HG03097 (cell line): ENCODE measurements at regions not wholly inside any gene's neighbourhood (a gene's known extent, or its start where the extent isn't known, plus 50 kb on each side); places are given as distances from the start of the nearest gene placed in this dataset.

ENCODE experiments used
- ATAC-seq: cut with Tn5 transposase; IDR thresholded peaks from one replicate; pipeline ENCODE4 v1.9.1; 2021; ENCODE audit not compliant: unreplicated experiment, low FRiP score

DNA sequence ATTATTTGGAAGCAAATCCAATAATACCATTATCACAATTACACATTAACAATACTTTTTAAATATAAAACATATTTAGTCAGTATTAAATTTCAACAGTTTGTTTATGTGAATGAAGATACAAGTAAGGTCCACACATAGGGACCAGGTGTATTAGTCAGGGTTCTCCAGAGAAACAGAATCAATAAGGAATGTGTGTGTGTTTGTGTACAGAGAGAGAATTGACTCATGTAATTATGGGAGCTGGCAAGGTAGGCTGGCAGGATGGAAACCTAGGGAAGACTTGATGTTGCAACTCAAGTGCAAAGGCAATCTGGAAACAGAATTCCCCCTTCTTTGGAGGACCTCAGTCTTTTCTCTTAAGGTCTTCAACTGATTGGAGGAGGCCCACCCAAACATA is 123.2 kb upstream of the OTX2 start:
- no peak for ATAC-seq

DNA sequence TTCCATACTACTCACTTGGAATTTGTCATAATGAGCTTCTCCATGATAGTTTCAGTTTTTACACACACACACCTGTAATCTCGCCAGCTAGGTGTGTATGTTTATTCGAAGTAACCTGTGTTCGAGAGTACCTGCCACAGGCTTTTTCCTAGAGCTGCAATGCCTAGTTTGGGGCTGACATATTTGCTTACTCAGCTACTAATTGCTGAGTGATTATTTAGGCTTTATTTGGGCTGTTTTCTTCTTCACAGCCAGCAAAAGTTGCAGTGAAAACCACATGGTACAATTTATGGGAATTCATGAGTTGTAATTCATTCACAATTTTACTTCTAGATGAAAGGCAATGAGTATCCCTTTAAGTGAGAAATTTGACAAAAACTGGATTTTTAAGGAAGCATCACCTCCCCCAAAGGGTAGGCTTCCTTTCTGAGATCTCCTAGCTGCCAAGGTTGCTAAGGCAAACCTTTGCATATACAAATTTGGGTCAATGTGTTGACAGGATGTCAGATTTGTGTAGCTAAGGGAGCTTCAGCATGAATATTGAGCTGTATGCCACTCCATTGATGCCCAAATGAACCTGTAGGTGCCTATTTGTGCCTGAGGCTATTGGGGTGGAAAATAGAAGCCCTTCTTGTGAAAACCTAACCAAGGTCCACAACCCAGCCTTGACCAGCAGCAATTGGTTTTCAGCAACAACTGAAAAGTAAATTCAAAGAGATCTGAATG is 108.7 kb upstream of the OTX2 start:
- no peak for ATAC-seq

DNA sequence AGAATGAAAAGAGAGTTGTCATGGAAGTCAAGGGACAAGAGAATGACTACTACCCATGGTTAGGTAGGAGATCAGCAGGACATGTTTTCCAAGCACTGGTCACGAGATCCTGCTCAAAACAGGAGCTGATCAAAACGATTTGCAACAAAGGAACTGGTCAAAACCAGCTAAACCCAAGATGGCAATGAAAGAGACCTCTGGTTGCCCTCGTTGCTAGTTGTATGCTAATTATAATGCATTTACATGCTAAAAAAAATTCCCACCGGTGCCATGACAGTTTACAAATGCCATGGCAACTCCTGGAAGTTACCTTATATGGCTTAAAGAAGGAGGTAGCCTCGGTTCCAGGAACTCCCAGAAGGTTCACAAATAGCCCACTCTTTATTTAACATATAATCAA is 95.0 kb upstream of the OTX2 start:
- no peak for ATAC-seq

DNA sequence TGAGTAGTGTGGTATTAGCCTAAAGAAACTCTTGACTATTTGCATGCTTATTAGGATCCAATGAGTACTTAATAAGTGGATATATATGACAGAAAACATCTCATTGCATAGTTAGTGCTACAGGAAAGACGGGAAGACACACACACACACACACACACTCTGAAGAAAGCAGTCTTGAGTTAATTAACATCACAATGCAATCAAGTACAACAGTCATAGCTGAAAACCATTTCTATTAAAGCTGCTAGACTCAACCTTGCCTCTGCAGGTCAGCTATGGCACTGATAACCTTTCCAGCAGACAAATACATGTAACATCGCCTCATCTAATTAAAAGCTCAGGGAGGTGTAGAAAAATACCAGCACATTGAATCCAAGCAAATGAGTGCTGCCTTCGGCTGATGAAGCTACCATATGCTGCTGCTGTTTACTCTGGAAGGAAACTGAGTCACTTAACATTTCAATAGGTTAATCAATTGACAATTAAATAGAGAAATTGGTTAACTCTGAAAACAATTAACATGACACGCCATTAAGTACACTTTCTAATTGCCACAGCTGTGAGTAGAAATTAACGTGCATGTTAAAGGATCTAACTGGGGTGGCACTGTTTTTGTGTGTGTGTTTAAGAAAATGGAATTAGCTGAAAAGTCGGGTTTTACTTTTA is 93.2 kb upstream of the OTX2 start:
- ATAC-seq = no peak

DNA sequence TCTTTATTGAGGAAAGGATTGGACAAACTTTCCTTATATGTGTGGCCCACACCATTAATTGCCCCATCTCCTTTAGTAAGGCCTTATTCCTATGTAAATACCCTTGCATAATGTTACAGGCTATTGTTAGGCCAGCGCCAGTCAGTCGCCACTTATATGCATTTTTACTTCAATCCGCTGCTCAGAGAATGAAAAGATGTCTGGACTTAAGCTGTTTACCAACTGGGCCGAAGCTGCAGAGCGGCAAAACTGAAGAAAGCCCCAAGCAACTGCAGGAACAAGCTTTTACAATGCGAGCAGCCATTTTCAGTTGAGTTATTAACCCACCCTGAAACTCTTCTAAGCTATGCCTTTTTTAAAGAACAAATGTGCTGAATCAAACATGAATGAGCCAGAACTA is 92.1 kb upstream of the OTX2 start:
- ATAC-seq = no peak

DNA sequence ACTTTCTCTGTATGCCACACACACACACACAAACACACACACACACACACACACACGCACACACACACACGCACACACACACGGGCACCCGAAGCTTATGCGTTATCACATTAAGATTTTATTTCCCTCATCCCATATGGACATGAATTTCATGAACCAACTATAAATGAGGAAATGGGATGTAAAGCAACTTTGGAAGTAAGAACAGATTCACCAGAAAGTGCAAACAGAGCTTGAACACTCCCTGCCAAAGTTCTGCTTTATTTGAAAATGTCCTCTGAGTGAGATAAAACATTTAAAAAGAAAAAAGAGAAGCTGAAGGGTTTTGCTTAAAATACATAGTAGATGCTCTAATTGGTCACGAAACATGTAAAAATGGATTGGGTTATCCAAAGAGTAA is 90.4 kb upstream of the OTX2 start:
- no peak for ATAC-seq

DNA sequence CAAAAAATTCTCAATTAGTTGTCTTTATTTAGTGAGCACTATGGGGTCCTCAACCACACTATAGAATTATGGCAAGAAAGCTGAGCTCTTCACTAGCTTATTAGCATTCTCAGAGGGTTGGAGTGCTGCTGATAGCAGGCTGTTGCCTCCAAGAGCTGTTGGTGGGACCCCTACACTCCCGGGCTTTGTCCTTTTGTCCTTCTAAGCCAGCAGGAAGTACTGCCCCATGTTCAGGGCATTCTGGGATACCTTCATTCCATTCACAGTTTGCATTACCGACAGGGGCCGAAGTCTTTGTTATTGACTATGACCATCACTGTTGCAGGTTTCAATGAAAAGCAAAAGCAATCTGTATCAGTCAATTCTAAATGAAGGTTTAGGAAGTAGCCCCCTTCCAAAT is 89.5 kb upstream of the OTX2 start:
- ATAC-seq = no peak

DNA sequence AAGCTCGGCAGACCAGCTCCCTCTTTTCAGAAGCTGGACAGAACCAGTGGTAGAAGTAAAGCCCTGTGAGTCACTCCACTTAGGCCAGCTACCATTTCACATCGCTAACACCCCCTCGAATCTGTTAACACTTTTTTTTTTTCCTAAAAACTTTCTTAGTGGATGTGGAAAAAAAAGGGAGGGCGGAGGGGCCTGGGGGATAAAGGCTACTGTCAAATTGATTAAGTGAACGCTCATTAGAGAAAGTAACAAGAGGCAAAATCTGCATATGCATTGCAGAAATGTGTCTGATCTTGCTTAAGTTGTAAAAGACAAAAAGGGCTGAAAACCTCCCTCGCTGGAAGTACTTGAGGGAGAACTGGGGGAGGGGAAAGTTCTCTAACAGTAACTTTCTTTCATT is 86.6 kb upstream of the OTX2 start:
- ATAC-seq = no peak

DNA sequence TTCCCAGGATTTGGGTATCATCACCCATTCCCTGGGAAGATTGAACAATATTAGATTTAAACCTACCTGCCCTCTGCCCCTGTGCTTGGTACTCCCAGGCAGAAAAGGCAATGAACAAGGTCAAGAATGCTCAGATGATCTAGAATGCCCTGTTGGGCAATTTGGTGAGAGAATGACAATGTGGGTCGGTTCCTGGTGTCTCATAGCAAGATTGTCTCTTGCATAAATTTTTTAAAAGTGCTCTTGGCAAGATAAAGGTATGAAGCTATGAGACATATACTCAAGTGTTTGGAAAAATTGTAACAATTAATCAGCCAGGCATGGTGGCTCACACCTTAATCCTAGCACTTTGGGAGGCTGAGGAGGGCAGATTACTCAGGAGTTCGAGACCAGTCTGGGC is 86.0 kb upstream of the OTX2 start:
- ATAC-seq = no peak

DNA sequence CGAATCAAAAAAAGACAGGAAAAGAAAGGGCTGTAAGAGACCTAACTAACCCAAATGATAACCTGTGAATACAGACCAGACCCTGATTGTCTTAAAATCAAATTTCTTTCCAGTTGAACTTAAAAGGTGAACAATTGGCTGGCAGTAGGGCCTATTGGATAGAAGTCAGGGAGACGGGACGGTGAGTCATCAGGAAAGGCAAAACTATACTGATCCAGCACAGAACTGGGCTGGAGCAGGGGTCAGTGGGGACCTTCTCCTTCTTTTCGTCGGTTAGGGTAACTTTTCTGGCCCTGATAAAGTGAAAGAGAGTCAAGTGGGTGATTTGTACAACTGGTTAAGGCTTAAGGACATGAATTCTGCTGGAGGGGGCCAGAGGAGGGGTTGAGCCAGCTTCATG is 84.9 kb upstream of the OTX2 start:
- ATAC-seq = no peak

DNA sequence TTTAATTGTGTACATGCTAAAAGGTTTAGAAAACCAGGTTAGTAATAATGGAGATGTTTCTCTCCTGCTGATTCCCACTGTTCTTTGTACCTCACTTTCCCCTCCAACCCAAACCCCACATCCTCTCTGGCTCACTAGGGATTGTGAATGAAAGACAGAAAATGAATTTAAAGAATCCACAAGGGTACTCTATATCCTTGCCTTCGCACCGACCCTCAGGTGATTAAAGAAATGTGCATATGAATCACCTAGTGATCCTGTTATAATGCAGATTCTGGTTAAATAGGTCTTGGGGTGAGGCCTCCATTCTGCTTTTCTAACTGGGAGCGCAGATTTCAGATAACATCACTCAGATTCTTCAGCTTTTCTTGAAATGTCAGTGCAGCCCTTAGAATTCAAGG is 84.3 kb upstream of the OTX2 start:
- no peak for ATAC-seq

DNA sequence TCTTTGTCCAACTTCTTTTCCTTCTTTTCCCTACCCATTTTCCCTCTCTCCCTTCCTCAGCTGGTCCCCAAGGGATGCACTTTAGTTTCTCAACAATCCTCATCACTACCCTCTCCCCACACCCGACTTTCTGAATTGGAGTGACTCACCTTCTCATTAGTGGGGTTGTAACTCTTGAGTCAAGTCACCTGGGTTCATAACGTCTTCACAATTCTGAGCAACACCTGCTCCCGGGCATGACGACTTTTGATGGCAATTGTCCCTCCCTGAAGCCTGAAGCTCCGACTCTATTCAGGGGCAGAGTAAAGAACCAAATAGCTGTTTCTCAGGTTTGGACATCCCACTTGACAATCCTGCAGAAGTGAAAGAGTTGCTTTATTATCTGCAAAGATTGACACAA is 82.7 kb upstream of the OTX2 start:
- no peak for ATAC-seq

DNA sequence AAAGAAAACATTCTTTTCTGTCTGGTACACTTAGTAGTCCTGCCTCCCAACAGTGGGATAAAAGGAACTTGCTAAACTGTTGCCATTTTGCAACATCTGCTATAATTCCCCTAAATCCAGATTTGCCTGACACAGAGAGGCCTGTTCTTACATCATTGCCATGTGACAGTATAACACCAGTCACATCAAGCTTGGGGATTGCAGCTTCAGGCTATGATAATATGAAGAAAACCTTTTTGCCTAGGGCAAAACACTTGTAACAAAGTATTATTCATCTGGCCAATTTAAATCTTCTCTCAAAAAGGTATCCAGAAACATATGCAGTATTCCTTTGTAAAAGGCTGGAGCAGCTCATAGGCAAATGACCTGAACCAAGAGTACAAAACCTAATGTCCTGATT is 80.9 kb upstream of the OTX2 start:
- no peak for ATAC-seq

DNA sequence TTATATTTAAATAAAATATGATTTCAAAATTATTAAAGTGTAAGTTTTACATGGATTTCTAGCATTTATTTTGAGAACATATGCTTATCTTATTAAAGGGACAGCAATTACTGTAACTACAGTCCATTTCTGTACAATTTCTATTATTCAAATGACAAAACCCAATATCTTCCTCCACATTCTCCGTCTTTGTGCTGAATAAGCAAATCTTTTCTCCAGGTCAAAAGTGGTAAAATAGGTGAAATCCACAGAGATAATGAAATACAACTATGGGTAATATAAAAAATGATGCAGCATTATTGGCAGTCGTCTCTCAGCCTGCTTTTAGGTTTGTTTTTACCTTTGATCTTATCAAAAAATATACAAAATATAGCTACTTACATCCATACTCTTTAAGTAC is 79.4 kb upstream of the OTX2 start:
- ATAC-seq = no peak

DNA sequence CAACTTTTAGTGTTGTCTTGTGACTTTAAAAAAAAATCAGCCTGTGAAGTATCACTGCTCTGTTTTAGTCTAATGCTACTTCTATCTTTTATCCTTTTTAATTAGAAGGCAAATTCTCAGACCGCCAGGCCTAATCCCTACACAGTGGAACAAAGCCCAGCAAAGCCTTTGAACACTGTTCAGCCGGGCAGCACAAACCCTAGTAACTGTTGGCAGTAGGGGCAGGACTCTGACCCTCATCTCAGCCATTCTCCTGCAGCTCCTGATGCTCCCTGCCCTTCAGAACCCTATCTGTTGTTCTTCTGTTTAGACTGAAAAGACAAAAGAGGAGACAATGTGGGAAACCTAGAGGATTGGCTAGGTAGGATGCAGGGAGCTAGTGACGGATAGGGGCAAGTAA is 78.0 kb upstream of the OTX2 start:
- ATAC-seq = no peak

DNA sequence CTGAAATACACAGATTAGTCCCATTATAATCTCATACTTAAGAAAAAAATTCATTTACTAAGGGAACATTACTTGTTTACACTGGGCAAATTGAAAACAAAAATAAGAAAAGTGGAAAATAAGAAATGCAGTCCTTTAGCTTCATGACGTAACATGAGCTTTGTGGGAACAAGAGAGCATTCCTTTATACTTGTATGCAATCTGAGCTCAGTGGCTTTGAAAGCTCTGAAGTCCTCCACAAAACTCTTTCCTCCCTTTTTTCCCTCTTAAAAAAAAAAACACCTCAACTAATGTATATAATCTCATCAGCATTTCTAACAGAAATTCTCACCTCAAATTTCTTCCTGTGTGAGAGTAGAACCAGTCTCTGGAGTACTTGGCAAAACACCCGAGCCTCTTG is 76.9 kb upstream of the OTX2 start:
- no peak for ATAC-seq

DNA sequence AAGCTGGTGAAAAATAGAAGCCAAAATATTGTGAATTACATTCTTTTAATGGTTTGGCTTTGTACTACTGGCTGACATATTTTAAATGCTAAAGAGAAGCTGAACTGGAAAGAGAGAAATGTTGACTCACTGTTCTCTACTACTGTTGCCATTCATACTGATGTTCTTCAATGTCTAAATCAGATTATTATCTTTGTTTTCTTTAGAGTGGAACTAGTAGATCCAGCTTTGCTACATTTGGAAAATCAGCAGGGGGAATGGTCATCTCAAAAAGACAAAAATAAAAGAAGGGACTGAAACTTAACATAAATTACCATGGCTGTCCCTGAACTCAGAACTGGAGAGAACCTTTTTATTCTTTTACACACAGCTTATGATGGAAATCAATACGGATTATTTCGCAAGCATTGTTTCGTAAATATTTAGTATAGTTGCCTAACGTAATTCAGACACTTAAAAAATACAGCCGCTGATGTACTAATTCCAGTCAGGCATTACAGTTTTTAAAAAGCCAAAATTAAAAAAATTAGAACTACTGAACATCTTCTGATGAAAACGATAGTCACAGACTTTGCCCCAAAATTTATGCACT is 76.3 kb upstream of the OTX2 start:
- ATAC-seq = no peak

DNA sequence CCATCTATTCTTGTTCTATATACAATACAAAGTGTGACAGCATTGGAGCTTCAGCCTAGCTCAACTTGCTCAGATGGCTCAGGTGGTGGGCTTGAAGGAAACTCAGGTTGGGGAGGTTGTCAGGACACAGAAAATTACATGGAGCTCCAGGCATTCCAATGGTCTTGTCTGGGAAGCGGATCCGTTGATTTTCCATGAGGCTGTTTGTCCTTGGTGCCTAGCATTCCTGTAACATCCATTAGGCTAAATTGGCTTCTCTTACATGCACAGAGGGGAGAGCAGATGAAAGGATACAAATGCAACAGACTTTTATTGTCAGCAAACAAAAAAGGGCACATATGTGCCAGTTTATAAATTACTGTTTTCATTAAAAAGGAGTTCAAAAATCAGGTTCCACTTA is 75.5 kb upstream of the OTX2 start:
- no peak for ATAC-seq

DNA sequence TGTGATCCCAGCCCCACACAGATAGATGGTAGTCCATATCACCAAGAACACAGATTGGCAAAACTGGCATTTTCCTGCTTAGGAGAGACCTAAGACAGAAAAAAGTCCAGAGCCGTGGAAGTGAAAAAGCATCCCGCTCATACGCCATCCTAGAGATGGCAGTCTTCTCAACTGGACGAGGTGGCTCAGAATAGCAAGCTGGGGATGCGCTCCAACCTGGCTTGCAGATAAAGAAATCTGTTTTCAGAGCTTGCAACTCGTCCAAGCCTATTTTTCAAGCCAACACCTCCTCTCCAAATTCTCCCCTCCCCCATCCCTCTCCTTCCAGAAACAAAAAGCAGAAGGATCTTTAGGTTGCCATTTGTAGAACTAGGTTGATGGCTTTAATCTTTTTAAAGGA is 74.3 kb upstream of the OTX2 start:
- no peak for ATAC-seq

DNA sequence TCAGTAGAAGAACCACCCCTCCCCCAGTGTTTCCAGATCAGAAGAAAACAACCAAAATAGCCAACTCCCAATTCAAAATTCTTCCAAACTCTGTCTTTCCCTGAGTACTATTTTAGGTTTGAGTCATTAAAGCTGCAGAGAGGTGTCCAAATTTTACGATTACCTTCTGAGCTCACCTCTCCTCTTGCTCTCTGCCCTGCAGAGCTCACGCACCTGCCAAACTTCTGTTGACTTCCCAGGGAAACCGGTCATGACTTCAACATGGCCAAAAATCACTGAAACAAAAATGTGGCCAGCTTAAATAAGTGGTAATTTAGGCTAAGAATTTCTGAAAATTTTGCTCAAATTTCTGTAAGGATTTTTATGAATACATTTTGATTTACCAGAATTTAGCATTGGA is 70.9 kb upstream of the OTX2 start:
- no peak for ATAC-seq

DNA sequence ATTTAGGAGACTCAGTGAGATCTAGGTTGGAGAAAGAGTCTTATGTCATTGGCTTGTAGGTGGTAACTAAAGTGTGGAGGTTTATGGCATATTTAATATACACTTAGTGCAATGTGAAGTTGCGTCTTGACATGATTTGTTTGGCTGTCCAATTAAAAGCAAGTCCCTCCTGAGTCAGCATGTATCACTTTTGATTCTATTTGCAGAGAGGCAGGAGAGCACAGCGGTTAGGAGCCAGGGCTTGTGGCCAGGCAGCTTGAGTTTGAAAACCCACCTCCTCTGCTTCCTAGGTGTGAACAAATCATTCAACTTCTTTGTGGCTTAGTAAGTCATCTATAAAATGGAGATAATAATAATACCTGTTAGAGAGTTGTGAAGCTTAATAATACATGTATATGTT is 68.5 kb upstream of the OTX2 start:
- ATAC-seq = no peak

DNA sequence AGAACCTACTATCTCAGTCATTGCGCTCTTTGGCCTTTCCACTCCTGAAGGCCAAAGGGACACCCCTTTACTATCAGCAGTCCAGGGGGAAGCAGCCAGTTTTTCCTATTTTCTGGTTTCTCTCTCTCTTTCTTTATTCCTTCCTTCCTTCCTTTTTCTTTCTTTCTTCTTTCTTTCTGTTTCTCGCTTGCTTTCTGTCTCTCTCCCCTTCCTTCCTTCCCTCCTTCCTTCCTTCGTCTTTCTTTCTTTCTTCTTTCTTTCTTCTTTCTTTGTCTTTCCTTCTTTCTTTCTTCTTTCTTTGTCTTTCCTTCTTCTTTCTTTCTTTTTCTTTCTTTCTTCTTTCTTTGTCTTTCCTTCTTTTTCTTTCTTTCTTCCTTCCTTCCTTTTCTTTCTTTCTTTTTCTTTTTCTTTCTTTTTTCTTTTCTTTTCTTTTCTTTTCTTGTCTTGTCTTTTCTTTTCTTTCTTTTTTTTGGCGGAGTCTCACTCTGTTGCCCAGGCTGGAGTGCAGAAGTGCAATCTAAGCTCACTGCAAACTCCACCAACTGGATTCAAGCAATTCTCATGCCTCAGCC is 64.9 kb upstream of the OTX2 start:
- ATAC-seq = no peak
